MM.1S (cell line): ENCODE measurements at regions not wholly inside any gene's neighbourhood (a gene's known extent, or its start where the extent isn't known, plus 50 kb on each side); places are given as distances from the start of the nearest gene placed in this dataset.

Source experiments
- DNase-seq: peaks from one replicate; pipeline ENCODE4 v3.0.0-alpha.2; 2015
- H2AFZ ChIP-seq: fragments of 300-600 bp; sonication (generic); 2 replicates; pipeline ENCODE4 v1.6.0; 2016; ENCODE audit warnings: antibody characterized with exemption, low read length
- H3F3A ChIP-seq: fragments of 300-600 bp; sonication (generic); 2 replicates; pipeline ENCODE4 v1.6.1; 2016; ENCODE audit warnings: mild to moderate bottlenecking, antibody characterized with exemption, low read length, moderate library complexity, mixed read lengths; ENCODE audit not compliant: insufficient read depth
- H3K27ac ChIP-seq: fragments of 300-600 bp; sonication (generic); 2 replicates; pipeline ENCODE4 v1.5.1; 2016; ENCODE audit warnings: mild to moderate bottlenecking, low read length
- H3K27me3 ChIP-seq: fragments of 300-600 bp; sonication (generic); replicated peaks from 2 replicates; pipeline ENCODE4 v1.6.0; 2016; ENCODE audit warnings: low read length; ENCODE audit not compliant: insufficient read depth
- H3K36me3 ChIP-seq: fragments of 300-600 bp; sonication (generic); replicated peaks from 2 replicates; pipeline ENCODE4 v1.6.1; 2016; ENCODE audit warnings: mild to moderate bottlenecking, low read length, mixed read lengths; ENCODE audit not compliant: insufficient read depth
- H3K4me1 ChIP-seq: fragments of 300-600 bp; sonication (generic); 2 replicates; pipeline ENCODE4 v1.6.1; 2016; ENCODE audit warnings: low read length, mixed read lengths
- H3K4me2 ChIP-seq: fragments of 300-600 bp; sonication (generic); 2 replicates; pipeline ENCODE4 v1.6.0; 2016; ENCODE audit warnings: low read depth, low read length
- H3K4me3 ChIP-seq: fragments of 300-600 bp; sonication (generic); 2 replicates; pipeline ENCODE4 v1.5.1; 2016; ENCODE audit warnings: low read length, mixed read lengths
- H3K79me2 ChIP-seq: fragments of 300-600 bp; sonication (generic); 2 replicates; pipeline ENCODE4 v1.6.1; 2016; ENCODE audit warnings: mixed run types, low read length, mixed read lengths
- H3K9ac ChIP-seq: fragments of 300-600 bp; sonication (generic); 2 replicates; pipeline ENCODE4 v1.6.1; 2016; ENCODE audit warnings: low read length, mixed read lengths
- H3K9me2 ChIP-seq: fragments of 300-600 bp; sonication (generic); replicated peaks from 2 replicates; pipeline ENCODE4 v1.6.1; 2016; ENCODE audit warnings: mild to moderate bottlenecking, low read length, mixed read lengths; ENCODE audit not compliant: insufficient read depth
- H3K9me3 ChIP-seq: fragments of 300-600 bp; sonication (generic); replicated peaks from 2 replicates; pipeline ENCODE4 v1.6.1; 2016; ENCODE audit warnings: mild to moderate bottlenecking, low read length, mixed read lengths; ENCODE audit not compliant: insufficient read depth
- H4K20me1 ChIP-seq: fragments of 300-600 bp; sonication (generic); 2 replicates; pipeline ENCODE4 v1.6.1; 2016; ENCODE audit warnings: mild to moderate bottlenecking, low read length, moderate library complexity, mixed read lengths; ENCODE audit not compliant: insufficient read depth
- EZH2 ChIP-seq: fragments of 300-600 bp; sonication (generic); optimal IDR thresholded peaks from 2 replicates; pipeline ENCODE3; 2017; ENCODE audit warnings: low read depth, mild to moderate bottlenecking, antibody characterized with exemption, low read length, mixed read lengths
- EZH2phosphoT487 ChIP-seq: fragments of 300-600 bp; sonication (generic); IDR thresholded peaks from 2 replicates; pipeline ENCODE4 v1.6.1; 2018; ENCODE audit warnings: antibody characterized with exemption, low read length
- TF ChIP-seq, protein P1 (sequence below): fragments of 300-600 bp; sonication (generic); IDR thresholded peaks from 2 replicates; pipeline ENCODE4 v1.5.1; 2016; ENCODE audit warnings: antibody characterized with exemption, low read length, mixed read lengths

DNA sequence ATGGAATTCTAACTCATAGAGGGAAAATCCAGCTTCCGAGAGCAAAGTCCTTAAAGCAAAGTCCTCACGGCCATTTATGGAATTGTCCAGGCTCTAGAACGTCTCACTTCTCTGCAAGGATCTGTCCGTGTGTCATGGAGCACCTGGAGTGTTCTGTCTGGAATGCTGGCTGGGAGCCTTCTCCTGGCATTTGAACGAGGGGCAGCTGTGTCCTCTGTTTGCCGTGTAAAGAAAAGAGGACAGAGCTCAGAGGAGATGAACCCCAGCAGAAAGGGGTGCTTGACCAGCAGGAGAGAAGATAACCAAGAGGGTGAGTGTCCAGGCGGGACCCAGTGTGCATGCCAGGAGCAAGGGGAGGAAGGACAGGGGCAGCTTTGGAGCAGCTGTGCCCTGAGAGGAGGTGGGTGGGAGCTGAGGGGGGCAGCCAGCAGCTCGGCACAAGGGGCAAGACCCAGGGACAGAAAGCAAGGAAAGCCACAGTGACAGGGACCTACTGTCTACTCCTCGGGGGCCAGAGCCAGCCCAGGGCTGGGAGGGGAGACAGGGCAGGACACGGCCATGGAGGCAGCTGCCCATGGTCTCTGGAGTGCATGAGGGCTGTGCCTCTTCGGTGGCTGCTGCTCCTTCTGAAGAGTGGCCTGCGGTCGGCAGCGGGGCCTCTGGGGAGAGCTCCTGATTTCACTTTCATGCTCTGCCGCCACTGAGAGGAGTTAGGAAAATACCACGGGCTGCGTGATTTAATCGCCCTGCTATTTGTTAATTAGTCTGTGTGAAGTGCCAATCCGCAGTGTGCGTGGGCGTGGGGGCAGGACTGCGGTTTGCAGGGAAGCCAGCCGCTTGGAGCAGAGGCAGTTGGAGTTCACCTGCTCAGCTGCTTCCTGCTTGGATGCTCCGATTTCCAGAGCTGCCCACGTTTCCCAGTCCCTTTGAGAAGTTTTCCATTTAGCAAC, 149.3 kb upstream of the SHH start:
- H3K36me3 ChIP-seq = no peaks in the 10 kb centered on the region
- H3F3A ChIP-seq = no peaks in the 10 kb centered on the region
- H3K79me2 ChIP-seq = no peaks in the 10 kb centered on the region
- H3K27me3 ChIP-seq = peaks cover 41% of the 10 kb centered on the region
- H3K4me1 ChIP-seq = no peaks in the 10 kb centered on the region
- TF ChIP-seq EZH2 (no peak), EZH2phosphoT487 (no peak)
- TF ChIP-seq, protein P1, sequence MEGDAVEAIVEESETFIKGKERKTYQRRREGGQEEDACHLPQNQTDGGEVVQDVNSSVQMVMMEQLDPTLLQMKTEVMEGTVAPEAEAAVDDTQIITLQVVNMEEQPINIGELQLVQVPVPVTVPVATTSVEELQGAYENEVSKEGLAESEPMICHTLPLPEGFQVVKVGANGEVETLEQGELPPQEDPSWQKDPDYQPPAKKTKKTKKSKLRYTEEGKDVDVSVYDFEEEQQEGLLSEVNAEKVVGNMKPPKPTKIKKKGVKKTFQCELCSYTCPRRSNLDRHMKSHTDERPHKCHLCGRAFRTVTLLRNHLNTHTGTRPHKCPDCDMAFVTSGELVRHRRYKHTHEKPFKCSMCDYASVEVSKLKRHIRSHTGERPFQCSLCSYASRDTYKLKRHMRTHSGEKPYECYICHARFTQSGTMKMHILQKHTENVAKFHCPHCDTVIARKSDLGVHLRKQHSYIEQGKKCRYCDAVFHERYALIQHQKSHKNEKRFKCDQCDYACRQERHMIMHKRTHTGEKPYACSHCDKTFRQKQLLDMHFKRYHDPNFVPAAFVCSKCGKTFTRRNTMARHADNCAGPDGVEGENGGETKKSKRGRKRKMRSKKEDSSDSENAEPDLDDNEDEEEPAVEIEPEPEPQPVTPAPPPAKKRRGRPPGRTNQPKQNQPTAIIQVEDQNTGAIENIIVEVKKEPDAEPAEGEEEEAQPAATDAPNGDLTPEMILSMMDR = no peak
- no peak for DNase-seq
- 0 out of 2 replicates have a peak overlapping the region, but pooled peaks have one; percentile 1 for H3K4me2 ChIP-seq
- H3K9ac ChIP-seq = no peak overlapping the region
- no peaks in the 10 kb centered on the region for H3K9me2 ChIP-seq
- no peaks in the 10 kb centered on the region for H4K20me1 ChIP-seq
- no peak overlapping the region for H3K27ac ChIP-seq
- no peaks in the 10 kb centered on the region for H3K9me3 ChIP-seq
- H2AFZ ChIP-seq = no peak overlapping the region
- no peak overlapping the region for H3K4me3 ChIP-seq

DNA sequence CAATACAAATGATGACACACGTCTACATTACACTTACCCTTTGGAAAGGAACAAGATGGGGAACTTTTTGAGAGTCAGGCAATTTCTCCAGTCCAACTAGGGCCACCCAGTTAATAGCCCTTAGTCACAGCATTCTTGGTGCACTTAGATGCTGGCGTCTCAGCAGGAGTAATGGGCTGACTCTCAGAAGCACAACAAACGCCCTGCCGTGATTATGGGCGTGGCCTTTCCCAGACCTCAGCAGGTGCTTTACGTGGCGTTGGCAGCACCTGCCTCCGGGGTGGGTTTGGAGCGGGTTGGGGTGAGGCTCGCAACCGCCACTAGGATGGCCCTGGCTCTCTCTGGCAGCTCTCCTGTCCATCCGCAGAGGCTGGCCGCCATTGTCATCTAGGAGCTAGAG, 147.6 kb upstream of the SHH start:
- Histone ChIP-seq H3K9me3 (no peaks in the 10 kb centered on the region), H3K4me2 (no peak overlapping the region), H4K20me1 (no peaks in the 10 kb centered on the region), H3K4me1 (no peaks in the 10 kb centered on the region), H3K27ac (no peak overlapping the region), H3K4me3 (no peak overlapping the region), H3K27me3 (peaks cover 42% of the 10 kb centered on the region), H3K9me2 (no peaks in the 10 kb centered on the region), H3K36me3 (no peaks in the 10 kb centered on the region), H3F3A (no peaks in the 10 kb centered on the region), H3K9ac (no peak overlapping the region), H3K79me2 (no peaks in the 10 kb centered on the region), H2AFZ (no peak overlapping the region)
- DNase-seq = no peak
- TF ChIP-seq EZH2phosphoT487 (no peak), EZH2 (no peak)
- TF ChIP-seq, protein P1 = no peak

DNA sequence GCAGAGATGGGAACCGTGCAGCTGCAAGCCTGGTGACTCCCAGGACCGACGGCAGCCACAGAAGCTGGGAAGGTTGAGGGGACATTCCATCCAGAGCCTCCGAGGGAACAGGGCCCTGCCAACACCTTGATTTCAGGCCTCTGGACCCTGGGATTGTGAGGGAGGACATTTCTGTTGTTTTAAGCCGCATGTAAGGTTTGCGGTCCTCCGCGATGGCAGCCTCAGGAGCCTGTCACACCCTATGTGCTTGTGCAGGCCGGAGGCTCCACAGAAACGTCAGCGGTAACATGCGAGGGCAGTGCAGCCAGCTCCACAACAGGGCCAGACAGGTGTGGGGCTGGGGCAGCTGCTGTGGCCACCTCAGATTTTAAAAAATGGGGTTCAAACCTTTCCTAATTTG, 144.7 kb upstream of the SHH start:
- Histone ChIP-seq H3K79me2 (no peaks in the 10 kb centered on the region), H3K27ac (no peak overlapping the region), H3K9me3 (no peaks in the 10 kb centered on the region), H3K4me3 (no peak overlapping the region), H4K20me1 (no peaks in the 10 kb centered on the region), H3K9ac (no peak overlapping the region), H3K27me3 (peaks cover 48% of the 10 kb centered on the region), H3F3A (no peaks in the 10 kb centered on the region), H2AFZ (no peak overlapping the region), H3K36me3 (no peaks in the 10 kb centered on the region), H3K9me2 (no peaks in the 10 kb centered on the region), H3K4me2 (no peak overlapping the region), H3K4me1 (no peaks in the 10 kb centered on the region)
- no peak for TF ChIP-seq EZH2
- TF ChIP-seq, protein P1 = no peak
- no peak for TF ChIP-seq EZH2phosphoT487
- DNase-seq = no peak
